MCF 10A (cell line): ENCODE measurements at regions not wholly inside any gene's neighbourhood (a gene's known extent, or its start where the extent isn't known, plus 50 kb on each side); places are given as distances from the start of the nearest gene placed in this dataset.

ENCODE experiments used
- BruUV-seq: library from RNA; stranded (reverse); fragments of 400-500 nt; replicated peaks from 2 replicates; lab custom pipeline; 2021; lab: Mats Ljungman, UMichigan
- CTCF ChIA-PET: fragments of 300-600 bp; sonication (Branson Sonifier 250); formaldehyde crosslinking; extraction: SDS; loops from one replicate; lab custom pipeline; 2021; ENCODE audit warnings: antibody characterized with exemption, inconsistent platforms; lab: Yijun Ruan, JAX
- POLR2A ChIA-PET: fragments of 300-600, 350-650 bp; sonication (Branson Sonifier 250); formaldehyde crosslinking; extraction: SDS; loops from one replicate; lab custom pipeline; 2020; ENCODE audit warnings: antibody characterized with exemption, inconsistent platforms; lab: Yijun Ruan, JAX
- DNase-seq: peaks from one replicate; pipeline ENCODE4 v3.0.0-alpha.2; 2018; ENCODE audit not compliant: unreplicated experiment
- H3K27ac Mint-ChIP-seq: one replicate; pipeline ENCODE4 v1.8.0; 2022; ENCODE audit warnings: mild to moderate bottlenecking, low read depth, mixed read lengths; ENCODE audit not compliant: unreplicated experiment
- H3K27me3 Mint-ChIP-seq: one replicate; pipeline ENCODE4 v1.8.0; 2022; ENCODE audit warnings: mixed read lengths; ENCODE audit not compliant: insufficient read depth, unreplicated experiment
- H3K36me3 Mint-ChIP-seq: one replicate; pipeline ENCODE4 v1.8.0; 2022; ENCODE audit warnings: mild to moderate bottlenecking, moderate library complexity, mixed read lengths; ENCODE audit not compliant: insufficient read depth, unreplicated experiment
- H3K4me1 Mint-ChIP-seq: one replicate; pipeline ENCODE4 v1.8.0; 2022; ENCODE audit warnings: mixed read lengths; ENCODE audit not compliant: insufficient read depth, unreplicated experiment
- H3K4me3 Mint-ChIP-seq: one replicate; pipeline ENCODE4 v1.8.0; 2022; ENCODE audit warnings: mild to moderate bottlenecking, moderate library complexity, mixed read lengths; ENCODE audit not compliant: unreplicated experiment
- H3K9me3 Mint-ChIP-seq: one replicate; pipeline ENCODE4 v1.8.0; 2022; ENCODE audit warnings: mixed read lengths; ENCODE audit not compliant: unreplicated experiment
- intact Hi-C: fragments of 100-400 bp; cut with micrococcal nuclease; formaldehyde crosslinking; loops from 2 replicates; pipeline ENCODE4 v1.14.1; 2022
- TF ChIP-seq, protein P1 (sequence below): fragments of 200-600 bp; IDR thresholded peaks from one replicate; pipeline ENCODE4 v1.8.0; 2022; ENCODE audit warnings: antibody characterized with exemption, mild to moderate bottlenecking; ENCODE audit not compliant: unreplicated experiment

DNA sequence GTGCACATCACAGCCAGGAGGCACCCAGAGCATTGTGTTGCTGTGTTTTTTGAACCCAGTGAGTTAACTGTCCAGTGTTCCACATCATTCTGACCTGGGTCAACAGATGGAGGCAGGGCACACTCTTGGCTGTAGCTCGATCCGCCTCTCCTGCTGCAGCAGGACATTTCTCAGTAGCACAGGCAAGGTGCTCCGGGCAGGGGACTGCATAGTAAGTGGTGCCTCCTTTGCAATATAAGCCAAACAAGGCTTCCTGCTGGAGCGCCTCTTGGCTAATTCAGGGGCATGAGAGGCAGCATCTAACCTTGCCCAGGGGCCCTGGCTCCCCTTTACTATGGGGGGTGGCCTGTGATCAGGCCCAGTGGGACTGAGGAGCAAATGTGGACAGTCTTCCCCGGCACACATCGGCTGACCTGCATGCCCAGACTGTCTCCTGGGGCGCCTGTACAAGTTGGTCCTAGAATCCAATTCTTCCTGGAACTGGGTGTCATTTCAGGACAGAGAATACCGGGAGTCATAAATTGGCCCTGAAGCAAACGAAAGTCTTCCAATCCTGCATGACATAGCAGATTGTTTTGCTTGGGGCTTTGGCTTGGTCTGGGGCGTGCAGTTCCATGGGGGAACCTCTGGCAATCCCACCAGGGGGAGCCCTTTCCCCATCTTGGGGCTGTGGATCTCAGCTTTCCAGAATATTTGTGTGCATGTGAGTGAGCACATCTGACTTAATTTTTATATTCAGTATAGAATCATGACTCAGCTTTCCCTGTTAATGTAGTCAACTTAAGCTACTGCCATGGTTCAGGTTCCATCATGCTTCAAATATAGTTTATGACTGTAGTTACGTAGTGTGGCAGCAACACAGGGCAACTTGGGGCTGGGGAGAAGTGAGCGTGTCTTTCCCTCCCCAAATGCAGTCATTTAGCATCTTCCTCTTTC is 56.0 kb upstream of the DDR1 start:
- H3K27me3 Mint-ChIP-seq: no peaks in the 10 kb centered on the region
- H3K4me1 Mint-ChIP-seq: peaks cover 25% of the 10 kb centered on the region
- H3K4me3 Mint-ChIP-seq: no peak overlapping the region
- no peaks in the 10 kb centered on the region for H3K9me3 Mint-ChIP-seq
- no peak overlapping the region for H3K27ac Mint-ChIP-seq
- no peaks in the 10 kb centered on the region for H3K36me3 Mint-ChIP-seq
- CTCF ChIA-PET: interaction anchor here (0.6 to 5.1 kb wide), 29 partner anchors 7 to 260 kb away, joined by 3 to 92 read pairs (median 4); partner anchors contain the start of genes DDR1 and VARS2
- no TSS peak for BruUV-seq
- intact Hi-C loops: loop anchor here (1.0 to 2.0 kb wide), 6 partner anchors 49 to 258 kb away; partner anchors contain the start of genes GTF2H4, IER3 and VARS2
- TF ChIP-seq, protein P1, sequence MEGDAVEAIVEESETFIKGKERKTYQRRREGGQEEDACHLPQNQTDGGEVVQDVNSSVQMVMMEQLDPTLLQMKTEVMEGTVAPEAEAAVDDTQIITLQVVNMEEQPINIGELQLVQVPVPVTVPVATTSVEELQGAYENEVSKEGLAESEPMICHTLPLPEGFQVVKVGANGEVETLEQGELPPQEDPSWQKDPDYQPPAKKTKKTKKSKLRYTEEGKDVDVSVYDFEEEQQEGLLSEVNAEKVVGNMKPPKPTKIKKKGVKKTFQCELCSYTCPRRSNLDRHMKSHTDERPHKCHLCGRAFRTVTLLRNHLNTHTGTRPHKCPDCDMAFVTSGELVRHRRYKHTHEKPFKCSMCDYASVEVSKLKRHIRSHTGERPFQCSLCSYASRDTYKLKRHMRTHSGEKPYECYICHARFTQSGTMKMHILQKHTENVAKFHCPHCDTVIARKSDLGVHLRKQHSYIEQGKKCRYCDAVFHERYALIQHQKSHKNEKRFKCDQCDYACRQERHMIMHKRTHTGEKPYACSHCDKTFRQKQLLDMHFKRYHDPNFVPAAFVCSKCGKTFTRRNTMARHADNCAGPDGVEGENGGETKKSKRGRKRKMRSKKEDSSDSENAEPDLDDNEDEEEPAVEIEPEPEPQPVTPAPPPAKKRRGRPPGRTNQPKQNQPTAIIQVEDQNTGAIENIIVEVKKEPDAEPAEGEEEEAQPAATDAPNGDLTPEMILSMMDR: peak; percentile 92
- DNase-seq: peak; percentile 93
- POLR2A ChIA-PET: interaction anchor here (0.6 to 6.0 kb wide), 18 partner anchors 9 to 287 kb away, joined by 3 to 80 read pairs (median 10); partner anchors contain the start of genes DDR1, FLOT1, GTF2H4 and IER3

DNA sequence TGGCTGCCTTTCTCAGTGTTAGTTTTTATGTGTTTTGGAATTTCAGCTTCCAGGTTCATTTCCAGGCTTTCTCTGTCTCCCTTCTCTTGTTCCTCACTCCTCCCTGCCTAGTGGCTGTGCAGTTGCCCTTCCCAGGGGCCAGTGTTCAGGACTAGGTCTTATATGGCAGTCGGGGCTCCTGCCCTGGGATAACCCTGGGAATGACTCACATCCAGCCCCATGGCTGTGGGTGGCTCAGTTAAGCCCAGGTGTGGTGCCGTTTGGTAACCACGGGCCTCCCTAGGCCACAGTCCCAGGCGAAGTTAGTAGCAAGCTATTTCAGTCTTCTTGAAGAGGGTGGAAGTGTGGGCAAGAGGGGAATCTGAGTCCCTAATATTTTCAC is 57.4 kb upstream of the DDR1 start:
- BruUV-seq: no TSS peak
- Mint-ChIP-seq H3K27ac (no peak overlapping the region), H3K4me1 (peaks cover 36% of the 10 kb centered on the region), H3K36me3 (no peaks in the 10 kb centered on the region), H3K4me3 (no peak overlapping the region), H3K27me3 (no peaks in the 10 kb centered on the region), H3K9me3 (no peaks in the 10 kb centered on the region)
- intact Hi-C loops: no loop called here
- DNase-seq: peak; percentile 85
- ChIA-PET POLR2A (interaction anchor here (0.7 to 6.0 kb wide), 18 partner anchors 8 to 253 kb away, joined by 3 to 80 read pairs (median 11); partner anchors contain the start of genes DDR1, FLOT1, IER3 and VARS2), CTCF (interaction anchor here (0.8 to 5.1 kb wide), 18 partner anchors 6 to 260 kb away, joined by 3 to 92 read pairs (median 4); partner anchors contain the start of genes DDR1, IER3 and VARS2)
- TF ChIP-seq, protein P1: no peak

DNA sequence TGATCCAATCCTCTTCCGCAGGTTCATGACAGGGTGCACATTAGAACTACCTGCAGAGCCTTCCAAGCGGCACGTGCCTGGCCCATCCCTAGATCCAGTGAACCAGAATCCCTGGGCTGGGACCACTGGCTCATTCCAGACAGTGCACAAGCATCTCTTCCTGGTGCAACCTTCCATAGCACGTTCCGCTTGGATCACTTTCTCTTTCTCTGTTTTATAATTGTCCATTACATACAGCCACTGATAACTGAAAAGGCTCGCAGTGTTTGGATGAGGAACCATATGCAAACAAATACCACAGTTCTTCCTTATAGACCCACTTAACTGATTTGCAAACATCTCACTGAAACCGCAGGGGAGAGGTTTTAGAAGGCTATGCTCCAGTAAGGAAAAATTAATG is 59.6 kb upstream of the DDR1 start:
- BruUV-seq: no TSS peak
- no peak for DNase-seq
- ChIA-PET POLR2A (no interaction called here), CTCF (interaction anchor here (0.7 to 1.4 kb wide), 3 partner anchors 101 to 261 kb away, joined by 3 read pairs; no protein-coding TSS in a partner anchor)
- H3K27ac Mint-ChIP-seq: no peak overlapping the region
- no peaks in the 10 kb centered on the region for H3K9me3 Mint-ChIP-seq
- no peak overlapping the region for H3K4me3 Mint-ChIP-seq
- peaks cover 53% of the 10 kb centered on the region for H3K4me1 Mint-ChIP-seq
- TF ChIP-seq, protein P1: no peak
- intact Hi-C loops: loop anchor here (5.0 kb wide), 1 partner anchor 137 kb away; the partner anchor contains the start of gene PPP1R18
- no peaks in the 10 kb centered on the region for H3K36me3 Mint-ChIP-seq
- no peaks in the 10 kb centered on the region for H3K27me3 Mint-ChIP-seq

DNA sequence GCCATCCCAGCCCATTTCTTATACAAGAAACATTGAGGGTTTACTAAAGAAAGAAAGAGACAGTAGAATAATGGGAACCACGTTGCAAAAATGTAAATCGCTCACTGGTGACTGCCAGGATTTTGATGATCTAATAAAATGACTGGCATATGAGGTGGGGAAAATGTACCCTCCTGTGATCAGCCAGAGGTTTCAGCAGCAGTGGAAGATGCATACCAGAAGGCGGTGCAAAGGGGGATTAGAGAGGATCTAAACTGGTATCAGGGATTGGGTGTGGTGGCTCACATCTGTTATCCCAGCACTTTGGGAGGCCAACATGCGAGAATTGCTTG is 60.8 kb upstream of the DDR1 start:
- Mint-ChIP-seq H3K27me3 (no peaks in the 10 kb centered on the region), H3K27ac (peak overlapping the region; percentile 63), H3K36me3 (no peaks in the 10 kb centered on the region), H3K4me1 (peaks cover 53% of the 10 kb centered on the region), H3K9me3 (no peaks in the 10 kb centered on the region), H3K4me3 (no peak overlapping the region)
- CTCF ChIA-PET: interaction anchor here (0.7 to 5.5 kb wide), 8 partner anchors 6 to 256 kb away, joined by 3 to 49 read pairs (median 24); partner anchors contain the start of gene DDR1
- POLR2A ChIA-PET: interaction anchor here (0.7 to 5.6 kb wide), 3 partner anchors 13 to 119 kb away, joined by 3 to 72 read pairs (median 4); partner anchors contain the start of gene DDR1
- TF ChIP-seq, protein P1: no peak
- intact Hi-C loops: loop anchor here (5.0 kb wide), 1 partner anchor 136 kb away; the partner anchor contains the start of gene PPP1R18
- DNase-seq: no peak
- no TSS peak for BruUV-seq
